ENCODE measurements at regions not wholly inside any gene's neighbourhood (a gene's known extent, or its start where the extent isn't known, plus 50 kb on each side); places are given as distances from the start of the nearest gene placed in this dataset.

- TF ChIP-seq CTCF (conservative IDR thresholded peaks at IDR 0.05; ENCODE audit: low read length) (no peak), EZH2phosphoT487 (IDR thresholded peaks at IDR 0.05; ENCODE audit: borderline replicate concordance, low read depth, low read length) (no peak)
Measured at GRCh38 chr2:185142677-185143076, 544.3 kb downstream of the ZNF804A start.
